GM13977 (cell line): ENCODE measurements at regions not wholly inside any gene's neighbourhood (a gene's known extent, or its start where the extent isn't known, plus 50 kb on each side); places are given as distances from the start of the nearest gene placed in this dataset.

ENCODE experiments used
- DNase-seq: peaks from one replicate; pipeline ENCODE4 v3.0.0; 2012; ENCODE audit warnings: low spot score
- in situ Hi-C: fragments of 300-500 bp; cut with MboI; formaldehyde crosslinking; loops from one replicate; pipeline ENCODE4 v1.12.0; 2022; ENCODE audit warnings: low sequenced_read_pairs, low pct_unique_long_range_greater_than_20kb, mixed read lengths, inconsistent platforms; ENCODE audit not compliant: unreplicated experiment
- TF ChIP-seq, protein P1 (sequence below): IDR thresholded peaks from 2 replicates; pipeline ENCODE4 v1.5.1; 2012; ENCODE audit warnings: mild to moderate bottlenecking, control low read depth; ENCODE audit not compliant: insufficient read depth; ENCODE audit errors: extremely low read depth, missing control alignments

DNA sequence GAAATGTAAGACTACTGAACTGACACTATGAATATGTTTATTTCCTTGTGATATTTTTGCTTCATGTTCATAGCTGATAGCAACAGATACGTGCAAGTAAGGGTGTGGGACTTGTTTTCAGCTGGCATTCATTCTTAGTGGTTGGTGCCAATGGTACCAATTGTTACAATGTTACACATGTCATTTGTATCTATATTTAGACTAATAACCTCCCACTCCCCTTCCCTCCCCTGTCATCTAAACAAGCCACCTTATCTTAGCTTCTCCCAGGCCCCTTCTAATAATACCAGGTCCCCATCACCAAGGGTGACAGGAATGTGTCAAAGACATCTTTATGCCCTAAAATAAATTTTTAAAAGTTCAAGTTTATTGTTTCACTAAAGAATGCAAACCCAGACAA lies 294.7 kb upstream of the FAM98A start:
- DNase-seq = no peak
- TF ChIP-seq, protein P1, sequence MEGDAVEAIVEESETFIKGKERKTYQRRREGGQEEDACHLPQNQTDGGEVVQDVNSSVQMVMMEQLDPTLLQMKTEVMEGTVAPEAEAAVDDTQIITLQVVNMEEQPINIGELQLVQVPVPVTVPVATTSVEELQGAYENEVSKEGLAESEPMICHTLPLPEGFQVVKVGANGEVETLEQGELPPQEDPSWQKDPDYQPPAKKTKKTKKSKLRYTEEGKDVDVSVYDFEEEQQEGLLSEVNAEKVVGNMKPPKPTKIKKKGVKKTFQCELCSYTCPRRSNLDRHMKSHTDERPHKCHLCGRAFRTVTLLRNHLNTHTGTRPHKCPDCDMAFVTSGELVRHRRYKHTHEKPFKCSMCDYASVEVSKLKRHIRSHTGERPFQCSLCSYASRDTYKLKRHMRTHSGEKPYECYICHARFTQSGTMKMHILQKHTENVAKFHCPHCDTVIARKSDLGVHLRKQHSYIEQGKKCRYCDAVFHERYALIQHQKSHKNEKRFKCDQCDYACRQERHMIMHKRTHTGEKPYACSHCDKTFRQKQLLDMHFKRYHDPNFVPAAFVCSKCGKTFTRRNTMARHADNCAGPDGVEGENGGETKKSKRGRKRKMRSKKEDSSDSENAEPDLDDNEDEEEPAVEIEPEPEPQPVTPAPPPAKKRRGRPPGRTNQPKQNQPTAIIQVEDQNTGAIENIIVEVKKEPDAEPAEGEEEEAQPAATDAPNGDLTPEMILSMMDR = no peak
- in situ Hi-C loops = no loop called here

DNA sequence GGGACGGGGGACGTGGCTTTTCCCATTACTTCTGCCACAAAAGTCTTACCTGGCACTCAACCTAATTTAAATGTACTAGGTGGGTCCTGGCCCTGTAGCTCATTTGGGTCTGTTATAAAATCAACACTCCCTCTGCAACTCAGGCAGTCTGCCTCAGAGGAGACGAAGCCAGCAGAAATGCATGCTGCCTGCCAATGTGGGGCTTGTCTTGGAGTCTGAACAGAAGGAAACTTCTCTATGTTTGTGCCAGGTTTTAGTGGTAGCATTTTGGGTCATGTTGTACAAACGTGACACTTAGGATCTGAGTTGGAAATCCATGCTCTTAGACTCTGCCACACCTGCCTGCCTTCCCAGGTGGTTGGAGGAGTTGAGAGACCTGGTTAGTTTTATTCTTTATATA lies 292.5 kb upstream of the FAM98A start:
- in situ Hi-C loops = no loop called here
- DNase-seq = no peak
- TF ChIP-seq, protein P1 = no peak

DNA sequence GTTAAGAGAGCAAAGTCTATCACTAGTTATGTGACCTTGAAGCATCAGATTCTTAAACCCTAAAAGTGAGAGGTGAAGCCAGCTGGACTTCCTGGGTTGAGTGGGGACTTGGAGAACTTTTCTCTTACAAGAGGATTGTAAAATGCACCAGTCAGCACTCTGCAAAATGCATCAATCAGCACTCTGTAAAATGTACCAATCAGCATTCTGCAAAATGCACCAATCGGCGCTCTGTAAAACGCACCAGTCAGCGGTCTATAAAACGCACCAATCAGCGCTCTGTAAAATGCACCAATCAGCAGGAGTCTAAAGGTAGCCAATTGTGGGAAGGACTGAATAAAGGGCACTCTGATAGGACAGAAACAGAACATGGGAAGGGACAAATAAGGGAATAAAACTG lies 291.6 kb upstream of the FAM98A start:
- TF ChIP-seq, protein P1 = no peak
- in situ Hi-C loops = no loop called here
- no peak for DNase-seq

DNA sequence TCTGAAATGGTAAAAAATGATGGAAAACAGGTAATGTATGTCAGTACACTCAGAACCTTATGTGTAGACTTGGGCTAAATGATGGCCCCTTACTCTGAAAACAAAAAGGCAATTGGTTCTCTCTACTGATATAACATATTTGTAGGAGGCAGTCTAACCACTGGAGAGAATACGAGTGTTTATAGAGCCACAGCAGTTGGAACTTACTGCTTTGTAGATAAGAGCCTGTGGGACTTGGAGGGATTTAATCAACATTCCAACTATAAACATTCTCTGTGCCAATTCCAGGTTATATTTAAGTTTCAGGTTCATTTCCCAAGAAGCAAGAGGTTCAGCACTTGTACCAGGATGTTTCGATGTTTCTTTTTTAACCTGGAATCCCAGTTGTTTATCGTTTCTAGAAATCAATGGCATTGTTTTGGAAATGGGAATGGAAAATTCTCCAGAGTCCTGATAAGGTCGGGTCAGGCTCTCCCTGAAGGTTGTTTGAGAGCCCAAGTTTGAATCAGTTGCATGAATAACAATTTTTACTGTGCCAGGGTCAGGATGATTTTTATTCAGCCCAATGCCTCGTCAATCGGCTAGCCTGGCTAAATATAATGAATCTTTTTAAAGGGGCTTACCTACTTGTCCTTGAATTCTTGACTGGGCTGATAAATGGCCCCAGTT lies 278.4 kb upstream of the FAM98A start:
- in situ Hi-C loops = no loop called here
- TF ChIP-seq, protein P1 = no peak

DNA sequence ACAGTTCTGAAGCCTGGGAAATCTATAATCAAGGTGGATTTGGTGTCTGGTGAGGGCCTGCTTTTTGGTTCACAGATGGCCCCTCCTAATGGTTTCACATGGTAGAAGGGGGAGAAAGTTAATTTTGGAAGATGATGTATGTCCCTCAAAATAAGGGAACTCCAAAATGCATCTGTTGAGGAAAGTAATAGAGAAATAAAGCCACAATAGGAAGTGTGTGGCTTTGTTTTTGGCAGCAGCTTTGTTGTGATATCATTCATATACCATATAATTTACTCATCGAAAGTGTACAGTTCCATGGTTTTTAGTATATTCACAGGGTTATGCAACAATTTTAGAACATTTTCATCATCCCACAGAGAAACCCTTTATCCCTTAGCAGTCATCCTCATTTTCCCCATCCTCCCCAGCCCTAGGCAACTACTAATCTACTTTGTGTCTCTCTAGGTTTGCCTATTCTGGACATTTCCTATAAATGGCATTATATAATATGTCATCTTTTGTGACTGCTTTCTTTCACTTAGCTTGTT lies 274.0 kb upstream of the FAM98A start:
- no peak for DNase-seq
- in situ Hi-C loops = no loop called here
- TF ChIP-seq, protein P1 = no peak

More for the DNA sequence above, 278.4 kb upstream of the FAM98A start:
- DNase-seq = no peak

DNA sequence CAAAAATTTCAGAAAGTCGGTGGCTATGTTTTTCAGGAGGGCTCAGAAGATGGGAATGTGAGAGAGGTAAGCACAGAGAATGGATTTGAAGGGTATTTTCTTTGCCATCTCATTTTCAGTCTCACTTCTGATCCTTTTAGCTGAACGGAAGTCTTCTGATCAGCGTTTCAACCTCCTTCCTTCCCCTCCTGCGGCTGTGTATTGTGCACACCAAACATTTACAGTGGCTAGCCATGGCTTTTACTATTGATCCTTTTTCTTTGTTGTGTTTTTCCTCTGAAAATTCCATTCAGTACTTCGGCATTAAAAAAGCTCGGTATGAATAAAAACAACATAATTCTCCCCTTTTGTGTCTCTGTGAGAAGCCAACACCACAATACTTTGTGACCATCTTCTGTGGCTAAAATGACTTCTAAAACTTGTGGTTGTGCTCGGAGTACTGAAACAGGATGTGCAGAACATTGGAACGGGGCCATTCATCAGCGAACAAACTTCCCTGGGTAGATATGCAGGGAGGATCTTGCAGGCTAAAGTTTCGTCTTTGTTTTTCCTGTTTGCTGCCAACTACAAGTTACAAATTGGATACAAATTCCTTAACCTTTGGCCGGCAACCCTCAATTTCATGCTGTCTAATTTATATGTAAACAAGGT lies 260.8 kb upstream of the FAM98A start:
- in situ Hi-C loops = no loop called here
- TF ChIP-seq, protein P1 = no peak
- DNase-seq = no peak
